ENCODE measurements at regions not wholly inside any gene's neighbourhood (a gene's known extent, or its start where the extent isn't known, plus 50 kb on each side); places are given as distances from the start of the nearest gene placed in this dataset.

- no peak overlapping the region for H3K27ac ChIP-seq (ENCODE audit: insufficient read length, low read depth, low read length)
- H2AFZ ChIP-seq (ENCODE audit: low read length), result no peak overlapping the region
- H3K23ac ChIP-seq (ENCODE audit: insufficient read length, low read depth, low read length), result no peak overlapping the region
- no peak overlapping the region for H3K56ac ChIP-seq (ENCODE audit: insufficient read length, low read depth, low read length)
- H2BK20ac ChIP-seq (ENCODE audit: low read depth, low read length, poor library complexity, severe bottlenecking), result no peak overlapping the region
- no peak for TF ChIP-seq CTCF (conservative IDR thresholded peaks at IDR 0.05)
- no peak overlapping the region for H4K91ac ChIP-seq (ENCODE audit: insufficient read length, low read depth, low read length)
- H2BK15ac ChIP-seq (ENCODE audit: low read depth, low read length), result no peak overlapping the region
- H3K27ac Mint-ChIP-seq, result no peak overlapping the region
- H2BK12ac ChIP-seq (ENCODE audit: insufficient read length, low read depth, low read length), result no peak overlapping the region
- no peaks in the 10 kb centered on the region for H3K23me2 ChIP-seq (ENCODE audit: insufficient read length, low read depth, low read length, poor library complexity, severe bottlenecking)
- no peak for DNase-seq
- H3K4ac ChIP-seq (ENCODE audit: low read depth, low read length), result no peak overlapping the region
- no peaks in the 10 kb centered on the region for H3K27me3 ChIP-seq (ENCODE audit: insufficient read depth, low read length)
- peaks cover 0 to 2% of the 10 kb centered on the region in 2 experiments; a peak in 2 of 5 replicates for H3K9me3 Mint-ChIP-seq
- H2BK120ac ChIP-seq (ENCODE audit: low read depth, low read length, poor library complexity, severe bottlenecking), result no peak overlapping the region
- no peak overlapping the region for H2AK5ac ChIP-seq (ENCODE audit: insufficient read length, low read length)
- no peak overlapping the region for H4K5ac ChIP-seq (ENCODE audit: insufficient read length, low read depth, low read length)
- H3K4me1 ChIP-seq (ENCODE audit: insufficient read depth, low read length), result peaks cover 2% of the 10 kb centered on the region; the same call in 1 of the 2 replicates
- H3K36me3 Mint-ChIP-seq (ENCODE audit: insufficient read depth in 1 of 3, low read depth in 3 of 3), result no peaks in the 10 kb centered on the region; a peak in 1 of 7 replicates
- no peak overlapping the region for H3K4me2 ChIP-seq (ENCODE audit: insufficient read depth, insufficient read length, low read length)
- H3K9me3 ChIP-seq (ENCODE audit: control insufficient read depth, low read depth, low read length), result no peaks in the 10 kb centered on the region
- no peaks in the 10 kb centered on the region; the same call in 1 of the 2 replicates for H3K27me3 Mint-ChIP-seq (ENCODE audit: low read depth)
- H3T11ph ChIP-seq (ENCODE audit: low read length), result no peak overlapping the region
- no peak overlapping the region for H2BK5ac ChIP-seq (ENCODE audit: insufficient read length, low read length)
- H3K79me2 ChIP-seq (ENCODE audit: insufficient read depth, low read length), result no peaks in the 10 kb centered on the region
- no peak overlapping the region for H3K4me3 Mint-ChIP-seq
- H4K20me1 ChIP-seq (ENCODE audit: control insufficient read depth, insufficient read depth, insufficient read length), result no peaks in the 10 kb centered on the region
- no peak overlapping the region for H4K8ac ChIP-seq (replicated peaks; ENCODE audit: insufficient read length, low read depth, low read length)
- H3K79me1 ChIP-seq (ENCODE audit: insufficient read depth, low read depth, low read length, poor library complexity, severe bottlenecking), result no peaks in the 10 kb centered on the region
- H3K9ac ChIP-seq (ENCODE audit: extremely low read depth, insufficient read length, low read length), result no peak overlapping the region
- H3K14ac ChIP-seq (ENCODE audit: insufficient read depth, low read length), result no peak overlapping the region
- peaks cover 3% of the 10 kb centered on the region in 2 experiments; a peak in 1 of 4 replicates for H3K4me1 Mint-ChIP-seq
- no CpG with 5 or more reads among the region's 1 CpG for WGBS (ENCODE audit: extremely low coverage, insufficient read length, low lambda C conversion rate)
- no peak overlapping the region for H3K18ac ChIP-seq (ENCODE audit: insufficient read length, low read depth, low read length)
These were observed 176.8 kb downstream of the NECTIN3 start for GRCh38 chr3:111248406-111248805.
